ENCODE measurements at regions not wholly inside any gene's neighbourhood (a gene's known extent, or its start where the extent isn't known, plus 50 kb on each side); places are given as distances from the start of the nearest gene placed in this dataset.
"Not testable (repeated sequence)": the region's sequence is repeated elsewhere in the genome, so short reads cannot be mapped to it uniquely, and the experiment has no call there.

- H2AFZ ChIP-seq (ENCODE audit: low read depth, low read length), result no peak overlapping the region
- H3K27me3 ChIP-seq (ENCODE audit: insufficient read depth, low read length), result peaks cover 3% of the 10 kb centered on the region
- H3K36me3 ChIP-seq (ENCODE audit: insufficient read depth, low read length), result no peaks in the 10 kb centered on the region
- H3K4me1 ChIP-seq (ENCODE audit: insufficient read depth, low read length), result peaks cover 9% of the 10 kb centered on the region
- H3K4me3 ChIP-seq (ENCODE audit: low read length), result no peak overlapping the region
- no peaks in the 10 kb centered on the region for H3K9me3 ChIP-seq (ENCODE audit: low read length)
Observed at GRCh38 chr7:66741-67140, 125.6 kb upstream of the FAM20C start.

DNA sequence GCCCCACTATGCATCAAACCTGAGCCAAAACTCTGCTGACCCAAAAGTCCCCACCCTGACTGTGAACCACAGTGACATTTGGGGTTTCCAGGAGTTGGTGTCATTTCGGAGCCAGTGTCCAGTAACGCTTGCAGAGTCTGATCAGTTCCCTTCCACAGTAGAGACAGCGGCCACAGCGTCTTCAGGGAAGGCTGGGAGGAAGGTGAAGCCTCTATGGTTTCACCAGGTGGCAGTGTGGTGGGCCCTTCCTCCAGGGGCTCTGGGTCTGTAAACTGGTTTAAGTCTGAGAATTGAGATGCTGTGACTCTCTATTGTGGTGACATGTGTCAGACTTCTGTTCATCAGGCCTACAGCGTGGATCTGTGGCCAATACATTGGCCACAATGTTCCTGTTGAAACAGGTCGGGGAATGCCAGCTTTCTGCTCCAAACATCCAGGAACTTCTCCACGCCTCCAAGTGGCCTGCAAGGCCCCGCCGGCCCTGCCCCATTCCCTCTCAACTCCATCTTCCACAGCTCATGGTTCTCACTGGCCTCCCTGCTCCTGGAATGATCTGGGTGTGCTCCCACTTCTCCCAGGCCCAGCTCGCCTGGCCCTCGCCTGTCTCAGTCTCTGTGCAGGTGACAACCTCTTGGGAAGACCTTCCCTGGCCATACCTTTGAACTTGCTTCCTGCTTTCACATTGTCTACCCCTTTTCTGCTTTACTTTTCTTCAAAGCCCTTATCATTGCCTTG lies 124.5 kb upstream of the FAM20C start:
- no peaks in the 10 kb centered on the region for H3K36me3 ChIP-seq (ENCODE audit: insufficient read depth, low read length)
- H2AFZ ChIP-seq (ENCODE audit: low read depth, low read length), result no peak overlapping the region
- H3K27me3 ChIP-seq (ENCODE audit: insufficient read depth, low read length), result no peaks in the 10 kb centered on the region
- H3K9me3 ChIP-seq (ENCODE audit: low read length), result no peaks in the 10 kb centered on the region
- H3K4me3 ChIP-seq (ENCODE audit: low read length), result no peak overlapping the region
- H3K4me1 ChIP-seq (ENCODE audit: insufficient read depth, low read length), result peaks cover 9% of the 10 kb centered on the region

DNA sequence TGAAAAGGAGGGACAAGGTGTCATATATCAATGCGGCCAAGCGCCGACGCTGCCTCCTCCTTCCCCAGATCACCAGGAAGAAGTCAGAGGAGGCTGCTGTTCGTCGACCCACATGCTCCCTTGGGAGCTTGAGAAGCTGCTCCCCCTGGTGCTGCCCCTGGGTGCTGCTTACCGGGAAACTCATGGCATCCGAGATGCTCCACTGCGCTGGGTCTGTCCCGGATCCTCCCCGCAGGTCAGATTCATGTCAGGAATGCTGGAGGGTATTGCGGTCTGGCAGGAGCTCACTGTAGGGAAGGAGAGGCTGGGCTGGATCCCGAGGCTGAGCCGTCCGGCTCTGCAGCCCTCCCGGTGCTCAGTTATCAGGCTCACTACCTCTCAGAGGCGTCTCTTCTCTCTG lies 123.7 kb upstream of the FAM20C start:
- peaks cover 9% of the 10 kb centered on the region for H3K4me1 ChIP-seq (ENCODE audit: insufficient read depth, low read length)
- no peak overlapping the region for H2AFZ ChIP-seq (ENCODE audit: low read depth, low read length)
- H3K4me3 ChIP-seq (ENCODE audit: low read length), result no peak overlapping the region
- no peaks in the 10 kb centered on the region for H3K27me3 ChIP-seq (ENCODE audit: insufficient read depth, low read length)
- no peaks in the 10 kb centered on the region for H3K36me3 ChIP-seq (ENCODE audit: insufficient read depth, low read length)
- H3K9me3 ChIP-seq (ENCODE audit: low read length), result no peaks in the 10 kb centered on the region

GRCh38 chr7:69052-69451 lies 123.3 kb upstream of the FAM20C start:
- H3K36me3 ChIP-seq (ENCODE audit: insufficient read depth, low read length); H3K4me3 ChIP-seq (ENCODE audit: low read length); H3K4me1 ChIP-seq (ENCODE audit: insufficient read depth, low read length); H2AFZ ChIP-seq (ENCODE audit: low read depth, low read length); H3K27me3 ChIP-seq (ENCODE audit: insufficient read depth, low read length); H3K9me3 ChIP-seq (ENCODE audit: low read length): not testable (repeated sequence)

DNA sequence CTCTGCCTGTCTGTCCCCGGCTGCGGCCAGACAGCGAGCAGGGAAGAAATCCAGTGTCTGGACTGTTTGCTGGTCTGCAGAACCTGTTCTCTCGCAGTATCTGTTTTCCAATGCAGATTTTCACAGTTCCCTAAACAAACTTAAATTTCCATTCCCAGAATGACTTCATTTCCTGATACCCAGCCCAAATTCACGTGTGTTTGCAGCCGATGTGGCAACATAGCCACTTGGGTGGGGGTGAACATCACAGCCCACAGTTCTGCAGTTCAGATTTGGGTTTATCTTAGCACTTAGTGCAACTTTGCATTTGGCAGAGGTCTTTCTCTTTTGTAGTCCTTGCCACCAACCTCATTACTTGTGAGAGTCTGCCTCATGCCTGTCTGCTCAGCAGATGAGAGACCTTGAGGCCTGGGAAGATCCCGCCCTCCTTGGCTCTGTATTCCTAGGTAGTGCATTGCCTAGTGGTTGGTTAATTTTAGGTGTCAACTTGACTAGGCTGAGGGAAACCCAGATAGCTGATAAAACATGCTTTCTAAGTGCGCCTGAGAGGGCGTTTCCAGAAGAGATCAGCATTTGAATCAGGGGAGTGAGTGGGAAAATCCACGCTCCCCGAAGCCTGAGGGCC lies 122.8 kb upstream of the FAM20C start:
- not testable (repeated sequence) for H3K27me3 ChIP-seq (ENCODE audit: insufficient read depth, low read length); H3K9me3 ChIP-seq (ENCODE audit: low read length); H3K4me1 ChIP-seq (ENCODE audit: insufficient read depth, low read length); H2AFZ ChIP-seq (ENCODE audit: low read depth, low read length); H3K4me3 ChIP-seq (ENCODE audit: low read length); H3K36me3 ChIP-seq (ENCODE audit: insufficient read depth, low read length)

DNA sequence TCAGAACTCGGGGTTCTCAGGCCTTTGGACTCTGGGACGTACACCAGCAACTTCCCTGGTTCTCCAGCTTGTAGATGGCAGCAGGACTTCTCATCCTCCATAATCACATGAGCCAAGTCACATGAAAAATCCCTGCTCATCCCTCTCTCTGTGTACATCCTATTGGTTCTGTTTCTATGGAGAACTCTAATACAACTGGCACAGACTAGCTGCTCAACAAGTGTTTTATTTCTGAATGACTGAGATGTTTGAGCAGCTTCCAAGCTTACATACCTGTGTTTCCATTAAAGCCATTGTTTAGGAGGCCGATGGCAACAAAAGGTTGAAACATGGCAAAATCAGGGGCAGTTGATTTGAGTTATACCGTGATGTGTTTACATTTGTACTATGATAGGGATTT lies 122.2 kb upstream of the FAM20C start:
- H3K9me3 ChIP-seq (ENCODE audit: low read length); H3K4me1 ChIP-seq (ENCODE audit: insufficient read depth, low read length); H3K27me3 ChIP-seq (ENCODE audit: insufficient read depth, low read length); H3K4me3 ChIP-seq (ENCODE audit: low read length); H3K36me3 ChIP-seq (ENCODE audit: insufficient read depth, low read length); H2AFZ ChIP-seq (ENCODE audit: low read depth, low read length): not testable (repeated sequence)

GRCh38 chr7:70989-71388 lies 121.4 kb upstream of the FAM20C start:
- H3K4me3 ChIP-seq (ENCODE audit: low read length); H3K36me3 ChIP-seq (ENCODE audit: insufficient read depth, low read length); H3K27me3 ChIP-seq (ENCODE audit: insufficient read depth, low read length); H3K9me3 ChIP-seq (ENCODE audit: low read length); H3K4me1 ChIP-seq (ENCODE audit: insufficient read depth, low read length); H2AFZ ChIP-seq (ENCODE audit: low read depth, low read length): not testable (repeated sequence)

DNA sequence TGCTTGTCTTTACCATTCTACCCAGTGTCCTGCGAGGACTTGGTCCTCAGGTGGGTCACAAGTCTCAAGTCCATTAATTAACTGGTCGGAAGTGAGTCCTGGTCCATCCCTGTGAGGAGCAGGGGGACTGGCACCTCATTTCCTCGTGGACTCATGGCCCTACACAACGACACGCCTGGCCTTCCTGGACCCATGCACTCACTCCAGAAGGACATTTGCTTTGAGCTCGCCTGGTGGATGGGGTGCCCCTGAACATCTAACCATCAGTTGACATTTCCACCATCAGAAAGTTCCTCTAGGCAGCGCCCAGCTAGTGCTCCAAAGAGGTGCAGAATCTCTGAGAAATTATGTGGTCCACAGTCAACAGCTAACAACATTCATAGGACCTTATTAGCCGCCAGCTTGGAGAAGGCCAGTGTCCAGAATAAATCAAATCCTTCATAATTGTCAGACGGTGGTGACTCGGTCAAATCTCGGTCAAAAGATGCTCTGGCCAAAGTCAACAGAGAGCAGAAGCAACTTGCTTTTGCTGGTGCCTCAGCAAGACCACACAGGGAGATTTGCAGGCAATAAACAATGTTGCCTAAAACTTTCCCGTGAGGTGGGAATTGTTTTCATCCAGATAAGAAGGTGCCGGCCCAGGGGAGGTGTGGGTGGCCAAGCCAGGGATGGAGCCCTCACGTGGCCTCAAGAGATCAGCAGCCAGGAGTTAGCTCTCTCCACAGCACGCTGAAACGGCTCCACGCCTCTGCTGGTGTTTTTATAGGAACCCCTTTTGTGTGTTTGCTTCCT lies 119.9 kb upstream of the FAM20C start:
- H3K27me3 ChIP-seq (ENCODE audit: insufficient read depth, low read length); H3K4me3 ChIP-seq (ENCODE audit: low read length); H3K9me3 ChIP-seq (ENCODE audit: low read length); H3K4me1 ChIP-seq (ENCODE audit: insufficient read depth, low read length); H2AFZ ChIP-seq (ENCODE audit: low read depth, low read length); H3K36me3 ChIP-seq (ENCODE audit: insufficient read depth, low read length): not testable (repeated sequence)

- not testable (repeated sequence) for H3K9me3 ChIP-seq (ENCODE audit: low read length); H2AFZ ChIP-seq (ENCODE audit: low read depth, low read length); H3K36me3 ChIP-seq (ENCODE audit: insufficient read depth, low read length); H3K27me3 ChIP-seq (ENCODE audit: insufficient read depth, low read length); H3K4me1 ChIP-seq (ENCODE audit: insufficient read depth, low read length); H3K4me3 ChIP-seq (ENCODE audit: low read length)
Observed at GRCh38 chr7:73058-73331, 119.4 kb upstream of the FAM20C start.

- H3K9me3 ChIP-seq (ENCODE audit: low read length); H2AFZ ChIP-seq (ENCODE audit: low read depth, low read length); H3K27me3 ChIP-seq (ENCODE audit: insufficient read depth, low read length); H3K36me3 ChIP-seq (ENCODE audit: insufficient read depth, low read length); H3K4me3 ChIP-seq (ENCODE audit: low read length); H3K4me1 ChIP-seq (ENCODE audit: insufficient read depth, low read length): not testable (repeated sequence)
Observed at GRCh38 chr7:74008-74540, 118.3 kb upstream of the FAM20C start.

GRCh38 chr7:75511-75910 lies 116.9 kb upstream of the FAM20C start:
- H3K4me3 ChIP-seq (ENCODE audit: low read length); H3K36me3 ChIP-seq (ENCODE audit: insufficient read depth, low read length); H3K27me3 ChIP-seq (ENCODE audit: insufficient read depth, low read length); H2AFZ ChIP-seq (ENCODE audit: low read depth, low read length); H3K4me1 ChIP-seq (ENCODE audit: insufficient read depth, low read length); H3K9me3 ChIP-seq (ENCODE audit: low read length): not testable (repeated sequence)

DNA sequence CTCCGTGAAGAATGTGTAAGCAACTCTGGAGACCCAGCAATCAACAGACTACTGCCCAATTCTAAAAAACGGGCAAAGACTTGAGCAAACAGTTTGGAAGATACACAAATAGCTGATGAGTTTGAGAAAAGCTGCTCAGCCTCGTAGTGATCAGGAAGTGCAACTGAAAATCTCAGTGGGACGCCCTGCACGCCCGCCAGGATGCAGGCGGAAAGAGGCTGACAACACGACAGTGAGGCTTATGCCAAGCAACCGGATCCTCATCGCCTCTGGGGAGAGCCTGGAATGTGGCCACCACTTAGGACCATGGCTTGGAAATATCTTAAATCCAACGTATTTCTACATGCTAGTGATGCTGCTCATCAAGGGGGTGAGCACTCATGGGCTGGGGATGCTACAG lies 116.2 kb upstream of the FAM20C start:
- H3K4me1 ChIP-seq (ENCODE audit: insufficient read depth, low read length); H3K4me3 ChIP-seq (ENCODE audit: low read length); H2AFZ ChIP-seq (ENCODE audit: low read depth, low read length); H3K27me3 ChIP-seq (ENCODE audit: insufficient read depth, low read length); H3K36me3 ChIP-seq (ENCODE audit: insufficient read depth, low read length); H3K9me3 ChIP-seq (ENCODE audit: low read length): not testable (repeated sequence)

- not testable (repeated sequence) for H3K4me1 ChIP-seq (ENCODE audit: insufficient read depth, low read length); H3K9me3 ChIP-seq (ENCODE audit: low read length); H3K36me3 ChIP-seq (ENCODE audit: insufficient read depth, low read length); H2AFZ ChIP-seq (ENCODE audit: low read depth, low read length); H3K27me3 ChIP-seq (ENCODE audit: insufficient read depth, low read length); H3K4me3 ChIP-seq (ENCODE audit: low read length)
Observed at GRCh38 chr7:76829-77395, 115.5 kb upstream of the FAM20C start.

Data from neuron (in vitro differentiated cells).